Chondrocyte (in vitro differentiated cells): ENCODE measurements at regions not wholly inside any gene's neighbourhood (a gene's known extent, or its start where the extent isn't known, plus 50 kb on each side); places are given as distances from the start of the nearest gene placed in this dataset.

ENCODE experiments used
- DNase-seq: peaks from one replicate; pipeline ENCODE4 v3.0.0; 2021; ENCODE audit warnings: mixed read lengths, low spot score
- H3K27ac Mint-ChIP-seq: one replicate; pipeline ENCODE4 v1.8.0; 2021; ENCODE audit warnings: mild to moderate bottlenecking, moderate library complexity, mixed read lengths; ENCODE audit not compliant: unreplicated experiment
- H3K27me3 Mint-ChIP-seq: 2 replicates; pipeline ENCODE4 v1.8.0; 2021; ENCODE audit warnings: low read depth, mixed read lengths
- H3K36me3 Mint-ChIP-seq: 2 replicates; pipeline ENCODE4 v1.8.0; 2021; ENCODE audit warnings: low read depth, mixed read lengths
- H3K4me1 Mint-ChIP-seq: 2 replicates; pipeline ENCODE4 v1.8.0; 2021; ENCODE audit warnings: low read depth, mild to moderate bottlenecking, mixed read lengths
- H3K4me3 Mint-ChIP-seq: one replicate; pipeline ENCODE4 v1.8.0; 2021; ENCODE audit warnings: mild to moderate bottlenecking, moderate library complexity, mixed read lengths; ENCODE audit not compliant: unreplicated experiment
- H3K9me3 Mint-ChIP-seq: 2 replicates; pipeline ENCODE4 v1.8.0; 2021; ENCODE audit warnings: low read depth, mixed read lengths
- TF ChIP-seq, protein P1 (sequence below): fragments of 200-600 bp; sonication (generic); IDR thresholded peaks from 2 replicates; pipeline ENCODE4 v1.5.0; 2021; ENCODE audit warnings: antibody characterized with exemption, mild to moderate bottlenecking, moderate library complexity

DNA sequence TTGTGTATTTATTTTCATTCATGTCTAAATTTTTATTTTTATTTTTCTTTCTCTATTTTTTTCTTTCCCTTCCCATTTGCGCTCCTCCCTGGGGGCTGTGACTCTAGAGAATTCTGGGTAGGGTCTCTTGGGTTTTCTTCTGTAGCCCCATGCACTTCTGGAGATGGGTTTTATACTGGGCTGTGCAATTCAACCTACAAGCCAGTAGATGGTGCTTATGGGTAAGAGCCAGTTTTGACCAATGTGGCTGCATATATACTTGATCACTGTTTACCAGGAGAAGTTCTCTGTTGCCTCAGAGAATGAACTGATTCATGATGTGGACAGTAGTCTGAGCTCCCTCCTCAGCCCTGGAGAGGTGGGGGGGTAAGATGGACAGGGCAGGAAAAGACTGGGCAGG lies 614.6 kb downstream of the PCDH19 start:
- TF ChIP-seq, protein P1, sequence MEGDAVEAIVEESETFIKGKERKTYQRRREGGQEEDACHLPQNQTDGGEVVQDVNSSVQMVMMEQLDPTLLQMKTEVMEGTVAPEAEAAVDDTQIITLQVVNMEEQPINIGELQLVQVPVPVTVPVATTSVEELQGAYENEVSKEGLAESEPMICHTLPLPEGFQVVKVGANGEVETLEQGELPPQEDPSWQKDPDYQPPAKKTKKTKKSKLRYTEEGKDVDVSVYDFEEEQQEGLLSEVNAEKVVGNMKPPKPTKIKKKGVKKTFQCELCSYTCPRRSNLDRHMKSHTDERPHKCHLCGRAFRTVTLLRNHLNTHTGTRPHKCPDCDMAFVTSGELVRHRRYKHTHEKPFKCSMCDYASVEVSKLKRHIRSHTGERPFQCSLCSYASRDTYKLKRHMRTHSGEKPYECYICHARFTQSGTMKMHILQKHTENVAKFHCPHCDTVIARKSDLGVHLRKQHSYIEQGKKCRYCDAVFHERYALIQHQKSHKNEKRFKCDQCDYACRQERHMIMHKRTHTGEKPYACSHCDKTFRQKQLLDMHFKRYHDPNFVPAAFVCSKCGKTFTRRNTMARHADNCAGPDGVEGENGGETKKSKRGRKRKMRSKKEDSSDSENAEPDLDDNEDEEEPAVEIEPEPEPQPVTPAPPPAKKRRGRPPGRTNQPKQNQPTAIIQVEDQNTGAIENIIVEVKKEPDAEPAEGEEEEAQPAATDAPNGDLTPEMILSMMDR = peak; percentile 41
- no peaks in the 10 kb centered on the region for H3K4me1 Mint-ChIP-seq
- peaks cover 40% of the 10 kb centered on the region for H3K9me3 Mint-ChIP-seq
- no peaks in the 10 kb centered on the region for H3K36me3 Mint-ChIP-seq
- H3K27ac Mint-ChIP-seq = no peak overlapping the region
- DNase-seq = no peak
- no peak overlapping the region for H3K4me3 Mint-ChIP-seq
- H3K27me3 Mint-ChIP-seq = no peaks in the 10 kb centered on the region

DNA sequence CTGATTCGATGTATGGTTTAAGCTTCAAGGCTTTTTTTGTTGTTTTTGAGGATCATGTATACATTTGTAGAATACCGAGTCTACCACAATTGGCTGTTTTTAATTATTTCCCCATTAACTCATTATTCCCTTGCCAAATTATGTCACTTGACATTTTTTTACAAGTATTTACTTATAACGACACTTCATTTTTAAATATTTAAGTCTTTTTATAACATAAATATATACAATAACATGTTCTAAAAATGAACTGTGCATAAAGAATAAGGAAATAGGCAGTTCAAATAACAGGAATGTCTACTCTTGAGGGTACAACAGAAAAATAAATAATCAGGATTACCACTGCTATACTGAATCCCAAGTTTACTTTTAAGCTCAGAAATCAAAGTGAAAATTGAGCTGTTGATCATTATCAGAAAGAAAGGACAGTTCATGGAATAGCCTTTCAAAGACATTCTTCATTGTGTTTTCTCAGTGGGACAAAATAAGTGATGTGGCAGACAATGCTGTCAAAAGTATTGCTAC lies 627.5 kb downstream of the PCDH19 start:
- Mint-ChIP-seq H3K27ac (no peak overlapping the region), H3K4me1 (no peaks in the 10 kb centered on the region), H3K36me3 (no peaks in the 10 kb centered on the region), H3K4me3 (no peak overlapping the region), H3K27me3 (no peaks in the 10 kb centered on the region), H3K9me3 (peaks cover 22% of the 10 kb centered on the region)
- DNase-seq = no peak
- TF ChIP-seq, protein P1 = no peak

DNA sequence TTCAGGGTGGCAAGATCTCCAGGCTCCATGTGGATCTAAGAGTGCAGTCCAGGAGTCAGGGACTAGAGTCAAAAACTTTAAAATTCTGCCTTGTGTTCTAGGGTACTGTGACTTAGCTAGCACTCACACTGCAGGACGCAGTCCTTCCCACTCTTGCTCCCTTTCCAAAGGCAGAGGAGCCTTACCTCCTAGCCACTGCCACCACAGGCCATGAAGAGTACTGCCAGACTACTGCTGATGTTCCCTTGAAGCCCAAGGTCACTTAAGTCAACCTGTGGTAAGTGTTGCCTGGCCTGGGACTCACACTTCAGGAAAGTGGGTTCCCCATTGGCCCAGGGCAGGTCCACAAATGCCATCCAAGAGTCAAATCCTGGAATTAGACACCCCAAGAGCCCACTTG lies 632.2 kb downstream of the PCDH19 start:
- no peaks in the 10 kb centered on the region for H3K4me1 Mint-ChIP-seq
- TF ChIP-seq, protein P1 = no peak
- DNase-seq = no peak
- no peak overlapping the region for H3K4me3 Mint-ChIP-seq
- peaks cover 9% of the 10 kb centered on the region for H3K9me3 Mint-ChIP-seq
- H3K27ac Mint-ChIP-seq = no peak overlapping the region
- H3K36me3 Mint-ChIP-seq = no peaks in the 10 kb centered on the region
- H3K27me3 Mint-ChIP-seq = no peaks in the 10 kb centered on the region

DNA sequence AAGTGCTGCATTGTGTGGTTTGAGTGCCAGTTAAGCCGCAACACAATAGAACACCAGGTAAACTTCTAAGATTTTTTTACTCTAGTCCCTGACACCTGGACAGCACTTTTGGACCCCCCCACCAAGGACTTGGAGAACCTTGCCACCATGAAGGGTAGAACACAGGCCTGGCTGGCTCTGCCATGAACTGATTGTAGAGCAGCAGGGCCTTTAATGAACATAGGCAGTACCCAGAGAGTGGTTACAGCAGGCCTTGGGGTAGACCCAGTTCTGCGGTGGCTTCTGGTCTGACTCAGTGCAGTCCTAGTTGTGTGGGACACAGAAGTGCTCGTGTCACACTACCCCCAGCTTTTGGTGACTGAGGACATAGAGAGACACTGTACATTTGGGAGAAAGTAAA lies 648.3 kb downstream of the PCDH19 start:
- Mint-ChIP-seq H3K27ac (no peak overlapping the region), H3K36me3 (no peaks in the 10 kb centered on the region), H3K4me1 (no peaks in the 10 kb centered on the region), H3K9me3 (peaks cover 26% of the 10 kb centered on the region), H3K4me3 (no peak overlapping the region), H3K27me3 (no peaks in the 10 kb centered on the region)
- TF ChIP-seq, protein P1 = no peak
- DNase-seq = peak; percentile 51

DNA sequence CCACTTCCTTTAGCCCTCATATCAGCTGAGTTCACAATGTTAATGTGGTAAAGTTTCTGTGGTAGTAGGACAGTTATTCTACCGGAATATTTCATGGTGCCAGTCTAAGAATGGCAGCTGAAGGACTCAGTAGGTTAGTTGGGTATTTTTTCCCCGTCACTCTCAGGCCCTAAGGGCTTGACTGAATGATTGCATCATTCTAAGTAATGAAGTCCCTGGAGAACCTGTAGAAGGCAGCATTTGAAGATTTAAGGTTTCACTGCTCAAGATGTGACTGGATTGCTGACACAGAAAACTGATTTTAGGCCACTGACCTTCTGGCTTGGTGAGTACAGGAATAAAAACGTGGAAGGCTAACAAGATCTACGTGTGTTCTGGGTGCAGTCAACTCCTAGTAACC lies 657.3 kb downstream of the PCDH19 start:
- H3K9me3 Mint-ChIP-seq = peaks cover 2% of the 10 kb centered on the region
- no peaks in the 10 kb centered on the region for H3K36me3 Mint-ChIP-seq

More for the DNA sequence above, 657.3 kb downstream of the PCDH19 start:
- TF ChIP-seq, protein P1 = no peak
- no peak for DNase-seq
- H3K4me3 Mint-ChIP-seq = no peak overlapping the region
- no peak overlapping the region for H3K27ac Mint-ChIP-seq
- H3K4me1 Mint-ChIP-seq = no peaks in the 10 kb centered on the region
- no peaks in the 10 kb centered on the region for H3K27me3 Mint-ChIP-seq
